WI38 (cell line): ENCODE measurements at regions not wholly inside any gene's neighbourhood (a gene's known extent, or its start where the extent isn't known, plus 50 kb on each side); places are given as distances from the start of the nearest gene placed in this dataset.

Experiments
- H3K4me3 ChIP-seq: 2 replicates; pipeline ENCODE4 v1.5.1; 2011; ENCODE audit warnings: low read depth, mild to moderate bottlenecking, control low read depth, low read length
- CTCF ChIP-seq: IDR thresholded peaks from 2 replicates; pipeline ENCODE4 v1.5.1; 2012; ENCODE audit warnings: low read depth, mild to moderate bottlenecking, control low read depth, low read length

GRCh38 chr2:121102941-121103340, 182.1 kb downstream of the TFCP2L1 start:
- H3K4me3 ChIP-seq = no peak overlapping the region
- TF ChIP-seq CTCF = no peak

- H3K4me3 ChIP-seq = no peak overlapping the region
- TF ChIP-seq CTCF = no peak
Measured at GRCh38 chr2:121103960-121104359, 181.0 kb downstream of the TFCP2L1 start.

GRCh38 chr2:121104721-121105141, 180.3 kb downstream of the TFCP2L1 start:
- no peak for TF ChIP-seq CTCF
- no peak overlapping the region for H3K4me3 ChIP-seq

GRCh38 chr2:121110924-121111323, 174.1 kb downstream of the TFCP2L1 start:
- H3K4me3 ChIP-seq = no peak overlapping the region
- TF ChIP-seq CTCF = no peak

- no peak for TF ChIP-seq CTCF
- no peak overlapping the region for H3K4me3 ChIP-seq
Measured at GRCh38 chr2:121118951-121119350, 166.1 kb downstream of the TFCP2L1 start.

- no peak overlapping the region for H3K4me3 ChIP-seq
- no peak for TF ChIP-seq CTCF
Measured at GRCh38 chr2:121120411-121120810, 164.6 kb downstream of the TFCP2L1 start.

- TF ChIP-seq CTCF = no peak
Measured at GRCh38 chr2:121120991-121121390, 164.0 kb downstream of the TFCP2L1 start.

More at GRCh38 chr2:121120991-121121390, 164.0 kb downstream of the TFCP2L1 start:
- no peak overlapping the region for H3K4me3 ChIP-seq
